Spleen (tissue), 7 donors: ENCODE measurements at regions not wholly inside any gene's neighbourhood (a gene's known extent, or its start where the extent isn't known, plus 50 kb on each side); places are given as distances from the start of the nearest gene placed in this dataset.

Source experiments
- CTCF ChIP-seq, 11 experiments: fragments of 200-600 bp in 7 of 11; fragments of 450-650 bp in 4 of 11; sonication (generic) in 4 of 11; IDR thresholded peaks in 8 of 11; conservative IDR thresholded peaks in 3 of 11; 1 replicate in 7 of 11; 2 replicates in 4 of 11; pipeline versions ENCODE4 v1.4.0 to v1.8.0; 2016 to 2021; ENCODE audit warnings: antibody characterized with exemption in 11 of 11, inconsistent platforms in 4 of 11, mild to moderate bottlenecking in 1 of 11
- POLR2A ChIP-seq, 3 donors: fragments of 450-650 bp; IDR thresholded peaks; one replicate each; pipeline ENCODE4 v1.5.1; 2017; ENCODE audit warnings: antibody characterized with exemption in 3 of 3, mild to moderate bottlenecking in 1 of 3
- donor health status: DM: no; HTN: no; CAD: no; lungs with moderate emphysema.
- donor health status: DM: no; HTN: no; CAD: no.
- donor health status: DM: no; HTN: no; CAD: no.

GRCh38 chr3:194971965-194972364, 286.3 kb downstream of the FAM43A start:
- TF ChIP-seq CTCF (IDR thresholded peaks at IDR 0.05 in 8 of 11, conservative IDR thresholded peaks at IDR 0.05 in 3 of 11) (no peak), POLR2A (IDR thresholded peaks at IDR 0.05) (no peak)
